ENCODE measurements at regions not wholly inside any gene's neighbourhood (a gene's known extent, or its start where the extent isn't known, plus 50 kb on each side); places are given as distances from the start of the nearest gene placed in this dataset.

DNA sequence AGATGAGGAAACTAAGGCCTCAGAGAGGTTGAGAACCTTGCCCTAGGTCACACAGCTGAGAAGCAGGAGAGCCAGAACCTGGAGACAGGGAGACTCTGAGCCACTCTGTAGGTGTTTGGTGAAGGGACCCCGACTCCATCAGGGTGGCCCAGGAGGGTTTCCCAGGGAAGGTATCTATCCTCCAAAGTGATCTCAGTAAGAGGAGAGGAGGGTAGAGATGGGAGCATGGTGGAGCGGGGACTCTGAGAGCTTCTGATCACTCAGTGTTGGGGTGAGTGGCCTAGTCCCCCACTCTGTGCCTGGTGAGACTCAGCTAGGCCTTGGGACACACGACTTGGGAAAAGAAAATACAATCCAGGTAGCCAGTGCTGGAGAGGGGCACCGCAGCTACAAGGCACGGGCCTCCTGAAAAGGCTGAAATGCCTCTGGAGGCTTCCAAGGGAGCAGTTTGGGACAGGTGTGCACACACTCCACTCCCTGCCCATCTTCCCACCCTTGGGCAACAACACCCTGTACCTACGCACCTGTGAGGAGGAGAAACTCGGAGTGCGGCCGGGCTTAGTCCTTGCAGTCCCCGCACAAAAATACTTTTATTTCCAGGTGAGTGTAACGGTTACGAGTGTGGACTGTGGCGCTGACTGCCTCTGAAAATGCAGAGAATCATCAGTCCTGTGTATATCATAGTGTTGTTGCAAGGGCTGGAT lies 80.8 kb downstream of the CAMK2N1 start:
- no peak for DNase-seq (ENCODE audit: low read depth in 2 of 3, low spot score in 2 of 3)
